Effector memory CD4-positive, alpha-beta T cell (primary cell): ENCODE measurements at regions not wholly inside any gene's neighbourhood (a gene's known extent, or its start where the extent isn't known, plus 50 kb on each side); places are given as distances from the start of the nearest gene placed in this dataset.

Source experiments
- DNase-seq, 3 donors: peaks; one replicate each; pipeline ENCODE4 v3.0.0-alpha.2; 2020
- H3K27ac ChIP-seq: 2 replicates; pipeline ENCODE4 v1.7.0; 2013; ENCODE audit warnings: mild to moderate bottlenecking, low read length, moderate library complexity; ENCODE audit not compliant: insufficient read depth, poor library complexity, severe bottlenecking
- H3K27me3 ChIP-seq: replicated peaks from 2 replicates; pipeline ENCODE4 v1.7.0; 2013; ENCODE audit warnings: mild to moderate bottlenecking, low read length; ENCODE audit not compliant: insufficient read depth, control insufficient read depth, poor library complexity, severe bottlenecking
- H3K36me3 ChIP-seq: 2 replicates; pipeline ENCODE4 v1.7.0; 2013; ENCODE audit warnings: mild to moderate bottlenecking, low read length, moderate library complexity; ENCODE audit not compliant: control insufficient read depth, insufficient read depth
- H3K4me1 ChIP-seq: 2 replicates; pipeline ENCODE4 v1.7.0; 2013; ENCODE audit warnings: low read length, mild to moderate bottlenecking; ENCODE audit not compliant: control insufficient read depth, insufficient read depth, poor library complexity, severe bottlenecking
- H3K4me3 ChIP-seq: 2 replicates; pipeline ENCODE4 v1.7.0; 2013; ENCODE audit warnings: low read length, low read depth, mild to moderate bottlenecking; ENCODE audit not compliant: insufficient read depth, poor library complexity, severe bottlenecking
- H3K9me3 ChIP-seq: 2 replicates; pipeline ENCODE4 v1.7.0; 2013; ENCODE audit warnings: mild to moderate bottlenecking, low read length, moderate library complexity; ENCODE audit not compliant: control insufficient read depth

- Histone ChIP-seq H3K4me1 (no peaks in the 10 kb centered on the region), H3K27ac (no peak overlapping the region)
- no peak for DNase-seq
Measured at GRCh38 chr6:98469141-98469540, 365.2 kb upstream of the POU3F2 start.

GRCh38 chr6:98470821-98471220 lies 363.6 kb upstream of the POU3F2 start:
- no peak for DNase-seq
- Histone ChIP-seq H3K4me1 (no peaks in the 10 kb centered on the region), H3K4me3 (no peak overlapping the region), H3K9me3 (no peaks in the 10 kb centered on the region), H3K36me3 (no peaks in the 10 kb centered on the region), H3K27ac (no peak overlapping the region), H3K27me3 (no peaks in the 10 kb centered on the region)

More at GRCh38 chr6:98469141-98469540, 365.2 kb upstream of the POU3F2 start:
- Histone ChIP-seq H3K27me3 (no peaks in the 10 kb centered on the region), H3K4me3 (no peak overlapping the region), H3K9me3 (no peaks in the 10 kb centered on the region), H3K36me3 (no peaks in the 10 kb centered on the region)

DNA sequence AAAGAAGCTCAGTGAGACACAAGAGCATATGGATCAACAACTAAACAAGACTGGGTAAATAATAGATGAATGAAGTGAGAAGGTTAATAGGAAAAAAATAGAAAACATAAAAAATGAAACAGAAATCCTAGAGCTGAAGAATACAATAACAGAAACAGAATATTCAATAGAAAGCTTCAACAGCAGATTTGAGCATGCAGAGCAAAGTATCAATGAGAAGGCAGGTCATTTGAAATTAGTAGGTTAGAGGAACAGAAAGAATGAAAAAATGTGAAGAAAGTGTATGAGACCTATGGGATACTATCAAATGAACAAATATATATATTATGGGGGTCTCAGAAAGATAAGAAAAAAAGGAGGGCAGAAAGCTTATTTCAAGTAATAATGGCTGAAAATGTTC lies 362.9 kb upstream of the POU3F2 start:
- Histone ChIP-seq H3K4me3 (no peak overlapping the region), H3K27me3 (no peaks in the 10 kb centered on the region), H3K36me3 (no peaks in the 10 kb centered on the region), H3K27ac (no peak overlapping the region), H3K9me3 (no peaks in the 10 kb centered on the region), H3K4me1 (no peaks in the 10 kb centered on the region)
- no peak for DNase-seq

DNA sequence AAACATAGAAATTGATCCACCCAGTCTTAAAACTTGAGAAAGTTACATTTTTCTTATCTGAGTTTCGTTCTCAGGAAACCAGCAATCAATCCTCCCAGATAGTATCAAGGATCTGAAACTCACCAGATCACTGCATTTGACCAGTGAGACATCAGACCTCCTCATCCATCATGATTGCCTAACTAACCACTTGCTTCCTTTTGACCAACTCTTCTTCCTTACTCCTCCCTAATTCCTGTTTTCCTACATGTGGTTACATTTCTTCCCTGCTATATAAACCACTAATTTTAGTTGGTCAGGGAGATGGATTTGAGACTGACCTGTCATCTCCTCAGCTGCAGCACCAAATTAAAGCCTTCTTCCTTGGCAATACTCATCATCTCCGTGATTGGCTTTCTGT lies 357.1 kb upstream of the POU3F2 start:
- H3K27me3 ChIP-seq = no peaks in the 10 kb centered on the region

GRCh38 chr6:98484696-98485095 lies 349.7 kb upstream of the POU3F2 start:
- H3K4me1 ChIP-seq = no peaks in the 10 kb centered on the region
- no peak overlapping the region for H3K27ac ChIP-seq

More for the DNA sequence above, 357.1 kb upstream of the POU3F2 start:
- Histone ChIP-seq H3K4me1 (no peaks in the 10 kb centered on the region), H3K27ac (no peak overlapping the region), H3K9me3 (no peaks in the 10 kb centered on the region), H3K4me3 (no peak overlapping the region), H3K36me3 (no peaks in the 10 kb centered on the region)
- no peak for DNase-seq

GRCh38 chr6:98485593-98485992 lies 348.8 kb upstream of the POU3F2 start:
- H3K9me3 ChIP-seq = no peaks in the 10 kb centered on the region
- no peak overlapping the region for H3K4me3 ChIP-seq
- no peak for DNase-seq
- no peaks in the 10 kb centered on the region for H3K4me1 ChIP-seq
- no peak overlapping the region for H3K27ac ChIP-seq
- H3K36me3 ChIP-seq = no peaks in the 10 kb centered on the region
- no peaks in the 10 kb centered on the region for H3K27me3 ChIP-seq

More at GRCh38 chr6:98484696-98485095, 349.7 kb upstream of the POU3F2 start:
- H3K4me3 ChIP-seq = no peak overlapping the region
- no peaks in the 10 kb centered on the region for H3K36me3 ChIP-seq
- no peaks in the 10 kb centered on the region for H3K27me3 ChIP-seq
- H3K9me3 ChIP-seq = no peaks in the 10 kb centered on the region
- DNase-seq = no peak

DNA sequence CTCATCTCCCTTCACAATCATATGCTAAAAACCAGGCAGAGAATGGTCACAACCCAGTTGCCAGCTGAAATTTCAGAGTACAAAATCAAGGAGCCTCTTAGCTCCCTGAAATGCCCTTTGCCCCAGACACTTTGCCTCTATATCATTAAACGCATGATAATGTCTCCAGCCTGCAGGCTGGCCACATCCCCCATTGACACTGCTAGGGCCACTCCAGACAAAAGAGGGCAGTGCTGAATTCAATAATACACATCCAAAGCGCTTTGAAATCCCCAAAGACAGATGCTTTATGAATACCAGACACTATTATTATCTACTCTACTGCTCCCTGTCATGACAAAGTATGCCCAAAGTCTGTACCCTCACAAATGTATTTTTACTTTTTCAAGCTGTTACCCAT lies 348.3 kb upstream of the POU3F2 start:
- Histone ChIP-seq H3K9me3 (no peaks in the 10 kb centered on the region), H3K4me1 (no peaks in the 10 kb centered on the region), H3K27ac (no peak overlapping the region), H3K4me3 (no peak overlapping the region), H3K36me3 (no peaks in the 10 kb centered on the region), H3K27me3 (no peaks in the 10 kb centered on the region)
- DNase-seq = no peak

- H3K27ac ChIP-seq = no peak overlapping the region
- no peaks in the 10 kb centered on the region for H3K9me3 ChIP-seq
- no peak for DNase-seq
- no peaks in the 10 kb centered on the region for H3K4me1 ChIP-seq
- no peaks in the 10 kb centered on the region for H3K27me3 ChIP-seq
- H3K36me3 ChIP-seq = no peaks in the 10 kb centered on the region
- no peak overlapping the region for H3K4me3 ChIP-seq
Measured at GRCh38 chr6:98487612-98488011, 346.8 kb upstream of the POU3F2 start.

GRCh38 chr6:98498144-98498775 lies 336.1 kb upstream of the POU3F2 start:
- H3K4me3 ChIP-seq = no peak overlapping the region
- H3K27ac ChIP-seq = no peak overlapping the region
- H3K27me3 ChIP-seq = no peaks in the 10 kb centered on the region
- no peaks in the 10 kb centered on the region for H3K4me1 ChIP-seq
- DNase-seq = no peak
- H3K9me3 ChIP-seq = no peaks in the 10 kb centered on the region
- H3K36me3 ChIP-seq = no peaks in the 10 kb centered on the region

- no peak for DNase-seq
- Histone ChIP-seq H3K36me3 (no peaks in the 10 kb centered on the region), H3K4me1 (no peaks in the 10 kb centered on the region), H3K4me3 (no peak overlapping the region), H3K27me3 (no peaks in the 10 kb centered on the region), H3K27ac (no peak overlapping the region), H3K9me3 (no peaks in the 10 kb centered on the region)
Measured at GRCh38 chr6:98498866-98499265, 335.5 kb upstream of the POU3F2 start.
